GM19438 (cell line): ENCODE measurements at regions not wholly inside any gene's neighbourhood (a gene's known extent, or its start where the extent isn't known, plus 50 kb on each side); places are given as distances from the start of the nearest gene placed in this dataset.

Experiments
- ATAC-seq: cut with Tn5 transposase; IDR thresholded peaks from one replicate; pipeline ENCODE4 v1.9.1; 2021; ENCODE audit warnings: low read depth; ENCODE audit not compliant: unreplicated experiment

DNA sequence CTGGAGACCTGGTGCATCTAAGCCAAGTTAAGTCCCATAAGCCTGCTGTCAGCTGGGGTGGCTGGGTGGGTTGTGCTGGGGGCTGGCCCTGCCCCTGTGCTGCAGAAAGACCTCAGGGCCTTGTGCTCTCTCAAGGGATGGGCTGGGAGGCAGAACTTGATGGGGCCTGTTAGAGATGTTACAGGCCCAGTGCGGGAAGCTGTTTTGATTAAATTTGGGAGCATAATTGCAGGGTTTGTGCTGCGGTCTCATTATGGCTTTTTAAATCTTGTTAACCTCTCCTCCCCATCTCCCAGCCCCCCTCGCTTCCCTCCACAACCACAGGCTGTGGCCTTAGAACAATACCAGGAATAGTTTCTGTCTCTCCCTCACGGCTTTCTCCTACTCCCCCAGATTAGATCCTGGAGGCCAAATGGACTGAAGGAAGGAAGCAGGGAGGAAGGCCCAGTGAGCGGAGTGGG lies 87.6 kb upstream of the TLE3 start:
- no peak for ATAC-seq

DNA sequence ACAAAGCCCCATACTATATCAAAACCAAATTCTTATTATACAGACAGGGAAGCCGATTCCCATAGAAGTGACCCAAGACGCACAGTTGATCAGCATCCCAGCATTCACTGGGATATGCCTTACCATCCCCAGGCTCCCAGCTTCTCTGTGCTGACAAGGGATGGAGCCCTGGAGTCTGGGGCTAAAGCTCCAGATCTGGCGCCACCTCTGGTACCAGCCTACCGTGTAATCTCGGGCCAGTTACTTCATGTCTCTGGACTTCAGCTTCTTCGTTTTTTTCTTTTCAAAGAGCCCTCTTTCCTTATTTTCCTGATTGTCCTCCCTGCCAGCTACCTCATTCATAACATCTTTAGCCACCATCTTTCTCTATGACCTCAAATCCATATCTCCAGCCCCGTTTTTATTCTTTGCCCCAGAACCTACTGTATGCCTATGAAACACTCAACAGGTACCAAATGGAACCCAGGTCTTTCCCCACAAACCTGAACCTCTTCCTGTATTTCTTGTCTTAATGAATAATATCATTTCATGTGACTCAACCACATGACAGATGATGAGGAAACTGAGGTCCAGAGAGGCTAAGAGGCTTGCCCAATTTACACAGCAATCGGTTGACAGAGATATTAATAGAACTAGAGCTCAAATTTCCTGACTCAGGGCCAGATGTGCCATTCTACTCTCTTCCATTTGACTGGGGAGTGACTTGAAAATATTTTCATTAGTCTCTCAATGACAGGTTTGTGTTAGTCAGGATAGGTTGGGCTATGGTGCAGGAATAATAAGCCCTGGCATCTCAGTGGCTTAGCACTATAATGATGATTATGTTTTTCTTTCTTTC lies 85.4 kb upstream of the TLE3 start:
- no peak for ATAC-seq

DNA sequence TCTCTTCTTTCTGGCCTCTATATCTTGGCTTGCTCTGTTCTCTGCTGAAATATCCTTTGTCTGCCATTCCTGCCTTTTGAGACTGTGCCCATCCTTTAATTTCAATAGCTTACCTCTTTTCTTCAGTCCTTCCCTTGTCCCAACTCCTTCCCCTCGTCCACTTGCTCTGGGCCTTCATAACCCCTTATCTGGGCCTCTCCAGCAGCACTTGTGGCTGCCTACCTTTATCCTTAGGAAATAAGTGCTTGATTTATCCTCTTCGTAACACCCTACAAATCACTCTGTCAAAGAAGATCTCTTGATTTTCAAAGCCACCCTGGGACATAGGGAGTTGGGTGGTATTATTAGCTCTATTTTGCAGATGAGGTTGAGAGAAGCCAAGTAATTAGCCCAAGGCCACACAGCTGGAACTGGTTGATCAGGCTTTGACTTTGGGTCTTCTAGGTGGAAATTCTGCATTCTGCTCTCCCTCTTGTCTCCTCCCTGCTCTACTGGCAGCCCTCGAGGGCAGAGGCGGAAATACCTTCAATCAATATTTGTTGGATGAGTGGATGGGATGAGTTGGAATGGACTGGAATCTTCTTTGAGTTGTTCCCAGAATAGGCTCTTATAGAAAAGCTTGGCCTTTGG lies 84.0 kb upstream of the TLE3 start:
- ATAC-seq, result no peak

DNA sequence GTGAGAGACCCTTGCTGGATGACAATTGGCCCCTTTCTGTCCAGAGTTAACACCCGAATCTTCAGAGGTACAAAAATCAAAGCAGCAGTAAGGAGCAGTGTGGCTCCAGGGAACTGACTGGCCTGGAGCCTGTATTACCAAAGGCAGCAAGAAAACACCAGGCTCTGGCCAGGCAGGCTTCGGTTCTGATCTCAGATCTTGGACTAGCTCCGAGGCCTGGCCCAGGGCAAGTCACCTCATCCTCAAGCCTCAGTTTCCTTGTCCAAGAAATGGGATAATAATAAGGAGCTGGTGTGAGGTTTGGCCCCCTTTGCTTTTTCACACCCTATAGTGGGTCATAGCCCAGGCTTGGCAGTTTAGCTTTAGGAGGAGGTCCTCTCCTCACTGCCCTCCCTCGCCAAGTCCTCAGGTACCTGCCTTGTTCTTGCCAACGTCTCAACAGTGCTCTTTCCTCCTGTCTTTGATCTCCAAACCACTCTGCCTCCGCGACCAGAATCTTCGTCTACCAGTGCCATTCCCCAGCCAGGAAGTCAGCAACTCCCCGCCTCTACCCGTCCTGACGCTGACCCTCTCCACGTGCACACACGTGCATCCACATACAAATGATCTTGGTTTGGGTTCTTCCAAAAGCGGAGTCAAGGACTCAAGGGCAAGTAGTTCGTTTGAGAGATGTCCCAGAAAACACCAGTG lies 82.6 kb upstream of the TLE3 start:
- no peak for ATAC-seq

DNA sequence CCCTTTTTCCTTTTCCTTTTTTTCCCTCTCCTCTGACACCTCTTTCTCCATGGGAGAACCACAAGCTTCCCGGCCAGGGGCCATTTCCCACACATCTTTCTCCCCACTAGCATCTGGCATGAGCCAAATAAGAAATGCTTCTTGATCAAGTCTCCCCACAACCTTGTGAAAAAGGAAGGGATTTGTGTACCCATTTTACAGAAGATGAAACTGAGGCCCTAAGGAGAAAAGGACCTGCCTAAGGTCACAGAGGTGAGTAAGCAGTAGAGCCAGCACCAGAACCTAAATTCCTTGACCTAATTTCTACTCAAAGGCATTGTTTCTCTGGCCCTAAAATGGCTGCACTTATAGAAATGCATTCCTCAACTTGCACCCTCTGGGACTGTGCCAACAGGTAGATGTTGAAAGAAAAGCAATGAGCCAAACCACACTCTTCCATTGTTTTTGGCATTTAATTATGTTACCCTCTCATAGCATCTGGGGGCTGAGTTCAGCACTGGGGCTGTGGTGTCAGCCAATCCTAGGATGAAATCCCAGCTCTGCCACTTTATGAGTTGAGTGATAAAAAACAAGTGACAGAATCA lies 81.7 kb upstream of the TLE3 start:
- no peak for ATAC-seq

DNA sequence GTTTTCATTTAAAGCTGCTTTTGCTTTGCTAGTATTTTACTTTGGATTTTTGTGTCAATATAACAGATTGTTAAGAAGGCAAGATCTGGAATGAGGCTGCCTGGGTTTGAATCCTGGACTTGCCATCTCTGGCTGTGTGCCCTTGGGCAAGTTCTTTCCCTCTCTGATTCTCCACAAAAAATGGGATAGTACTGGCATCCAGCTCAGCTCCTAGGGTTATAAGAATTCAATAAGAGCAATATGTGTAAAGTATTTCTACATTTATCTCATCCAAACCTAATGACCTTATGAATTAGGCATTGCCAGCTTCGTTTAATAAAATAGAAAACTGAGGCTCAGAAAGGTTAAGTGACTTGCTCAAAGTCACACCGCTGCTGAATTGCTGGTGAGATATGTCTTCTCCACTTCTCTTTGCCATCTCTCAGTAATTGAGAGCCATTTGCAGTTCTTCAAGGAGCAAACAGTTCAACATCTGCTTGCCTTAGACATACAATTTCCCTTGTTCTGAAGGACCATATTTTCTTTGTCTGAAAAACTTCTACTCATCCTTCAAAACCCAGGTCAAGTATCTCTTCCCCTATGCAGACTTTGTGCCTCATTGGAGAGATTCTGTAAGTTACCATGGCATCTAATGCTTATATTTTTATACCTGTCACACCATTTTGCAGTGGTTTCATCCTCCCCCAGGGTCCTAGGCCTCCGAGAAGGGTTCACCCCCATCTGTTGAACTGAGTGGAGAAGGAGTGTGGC lies 80.8 kb upstream of the TLE3 start:
- ATAC-seq, result no peak

DNA sequence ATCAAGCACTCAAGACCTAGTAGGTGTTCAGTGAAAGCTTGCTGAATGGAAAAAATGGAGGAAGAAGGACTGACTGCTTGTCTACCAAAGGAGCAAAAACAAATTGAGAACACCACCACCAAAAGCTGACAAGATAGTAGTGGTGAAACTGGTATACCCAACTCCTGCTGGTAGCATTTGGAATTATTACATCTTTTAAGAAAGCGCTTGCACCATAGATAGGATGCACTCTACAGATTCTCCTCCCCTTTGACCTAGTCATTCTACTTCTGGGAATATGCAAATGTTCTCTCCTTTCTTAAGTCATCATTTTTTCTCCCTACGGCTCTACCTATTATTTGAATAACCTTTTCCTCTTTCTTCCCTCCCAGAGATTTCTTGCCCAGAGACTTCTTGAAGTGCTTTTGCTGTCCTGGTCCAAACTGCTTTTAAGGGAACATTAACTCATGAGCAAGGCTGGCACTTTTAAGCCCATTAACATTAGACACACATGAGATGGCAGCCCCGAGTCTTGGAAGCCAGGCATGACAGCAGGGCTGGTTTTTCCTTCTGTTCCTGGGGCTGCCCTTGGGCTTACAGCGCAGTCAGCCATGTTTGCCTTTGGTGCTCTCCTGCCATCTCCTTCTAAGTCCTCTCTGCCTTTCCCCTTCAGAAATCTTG lies 75.0 kb upstream of the TLE3 start:
- ATAC-seq, result no peak

DNA sequence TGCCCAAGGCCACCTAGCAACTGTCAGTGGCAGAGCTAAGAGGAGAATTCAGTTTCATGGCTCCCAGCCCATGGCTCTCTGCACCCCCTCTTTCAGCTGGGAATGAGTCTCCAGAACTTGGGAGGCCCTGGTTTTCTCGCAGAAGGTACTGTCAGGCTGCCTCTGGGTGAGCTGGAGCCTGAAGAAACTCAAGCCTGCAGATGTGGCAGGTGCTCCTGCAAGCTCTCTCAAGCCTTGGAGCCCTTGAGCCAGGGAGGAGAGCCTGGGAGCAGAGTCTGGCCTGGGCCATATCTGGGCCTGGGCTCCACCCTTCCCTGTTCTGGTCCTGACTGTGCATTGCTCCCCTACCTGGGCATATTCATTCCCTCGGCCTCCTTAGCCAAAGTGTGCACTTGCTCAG lies 74.4 kb upstream of the TLE3 start:
- no peak for ATAC-seq

DNA sequence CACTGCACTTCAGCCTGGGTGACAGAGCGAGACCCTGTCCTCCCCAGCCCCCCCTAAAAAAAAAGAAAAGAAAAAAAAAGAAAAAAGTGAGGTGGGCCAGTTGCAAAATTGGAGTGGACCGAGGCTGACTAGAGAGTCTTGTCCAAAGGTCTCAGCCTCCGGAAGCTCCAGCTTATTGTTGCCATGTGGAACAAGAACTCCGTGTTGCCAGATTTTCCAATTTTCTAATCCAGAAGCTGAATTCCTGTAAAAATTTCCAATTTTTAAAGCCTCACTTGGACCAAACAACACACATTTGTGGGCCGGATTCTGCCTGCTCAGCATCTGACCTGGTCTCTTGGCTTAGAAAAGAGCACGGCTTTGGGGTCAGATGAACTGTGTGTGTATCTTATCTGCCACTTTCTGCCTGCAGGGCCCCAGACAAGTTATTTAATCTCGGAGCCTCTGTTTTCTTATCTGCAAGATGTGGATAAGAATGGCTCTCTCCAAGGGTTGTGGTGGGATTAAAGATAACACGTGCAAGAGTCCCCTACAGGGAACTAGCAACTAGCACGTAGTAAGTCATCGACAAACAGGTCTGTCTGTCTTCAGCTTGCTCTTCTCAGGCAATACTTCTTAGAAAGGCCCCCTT lies 73.7 kb upstream of the TLE3 start:
- ATAC-seq, result no peak

DNA sequence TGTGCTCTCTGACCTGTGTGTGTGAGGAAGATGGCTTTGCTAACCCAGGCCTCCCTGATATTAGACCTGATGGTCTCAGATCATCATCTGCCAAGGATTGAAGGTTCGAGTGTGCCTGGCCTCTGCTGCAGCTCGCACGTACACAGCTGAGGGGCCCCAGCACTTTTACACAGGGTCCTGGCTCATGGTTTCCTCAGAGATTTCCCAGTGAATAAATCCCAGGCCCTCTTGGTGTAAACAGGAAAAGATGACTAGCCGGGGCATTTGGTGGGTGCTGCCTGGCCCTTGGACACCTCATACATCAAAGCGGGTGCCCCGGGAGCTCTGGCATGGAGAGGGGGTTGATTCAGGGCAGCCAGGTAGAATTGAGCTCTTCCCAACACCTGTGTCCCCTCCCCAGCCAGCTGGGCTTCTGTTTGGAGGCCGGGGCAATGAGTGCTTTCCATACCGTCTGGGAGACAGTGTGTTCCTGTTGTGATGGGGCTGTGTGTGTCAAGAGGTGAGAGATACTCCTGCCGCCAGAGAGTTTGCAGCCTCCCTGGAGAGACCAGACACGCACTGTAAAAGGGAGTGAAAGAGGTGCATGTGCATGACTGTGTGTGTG lies 72.5 kb upstream of the TLE3 start:
- no peak for ATAC-seq

DNA sequence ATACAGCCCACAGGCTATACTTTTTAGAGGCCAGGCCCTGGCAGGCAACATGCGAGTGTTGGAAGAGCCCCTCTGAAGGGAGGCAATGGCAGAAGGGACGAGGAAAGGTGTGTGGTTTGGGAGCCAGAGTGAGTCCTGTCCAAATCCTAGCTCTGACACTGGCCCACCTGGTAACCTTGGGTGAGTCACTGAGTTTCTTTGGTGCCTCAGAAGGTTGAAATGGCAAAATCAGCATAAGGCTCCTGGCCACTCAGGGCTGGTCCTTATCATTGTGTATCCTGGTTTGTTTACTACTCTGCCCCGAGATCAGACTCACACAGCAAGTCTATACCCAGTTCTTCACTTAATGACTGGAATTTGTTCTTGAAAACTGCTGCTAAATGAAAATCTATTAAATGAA lies 71.4 kb upstream of the TLE3 start:
- no peak for ATAC-seq

DNA sequence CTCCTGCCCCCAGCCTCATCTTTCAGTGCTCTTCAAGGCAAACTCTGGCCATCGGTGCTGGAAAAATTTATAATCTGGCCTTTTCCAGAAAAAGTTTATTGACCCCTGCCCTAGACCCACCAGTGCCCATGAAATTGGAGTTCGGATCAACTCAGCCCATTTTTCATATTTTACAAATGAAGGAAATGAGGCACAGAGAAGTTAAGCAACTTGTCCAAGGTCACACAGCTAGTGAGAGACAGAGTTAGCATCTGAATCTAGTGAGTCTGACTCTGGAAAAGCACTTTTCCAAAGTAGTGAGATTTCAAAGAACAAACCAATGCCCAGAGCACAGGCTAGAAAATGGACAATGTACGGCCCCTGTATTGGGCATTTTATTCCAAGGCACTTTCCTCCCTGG lies 69.4 kb upstream of the TLE3 start:
- ATAC-seq, result no peak

DNA sequence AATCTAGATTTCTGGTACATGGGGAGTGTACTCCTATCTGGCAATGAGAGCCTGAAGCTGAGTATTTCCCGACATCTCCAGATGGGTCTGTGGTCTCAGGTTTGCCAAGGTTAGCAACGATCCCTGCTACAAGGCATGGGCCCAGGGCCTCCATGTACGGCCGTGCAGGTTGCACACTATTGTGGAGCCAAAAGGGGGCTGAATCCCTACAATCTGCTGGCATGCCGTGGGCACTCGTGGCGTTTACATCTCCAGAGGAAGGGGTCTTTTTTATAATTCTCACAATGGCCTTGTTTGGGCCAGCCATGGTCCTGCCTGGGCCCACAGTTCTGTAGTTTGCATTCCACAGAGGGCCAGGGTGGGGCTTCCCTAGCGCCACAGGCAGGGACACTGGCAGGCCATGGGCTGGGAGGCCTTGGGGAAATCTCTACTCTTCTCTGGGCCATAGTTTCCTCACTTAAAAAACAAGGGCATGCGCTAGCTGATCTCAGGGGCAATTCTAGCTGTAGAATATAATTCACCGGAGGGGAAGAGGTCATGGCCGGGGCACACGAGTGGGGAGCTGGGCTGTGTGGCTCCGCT lies 68.9 kb upstream of the TLE3 start:
- no peak for ATAC-seq

DNA sequence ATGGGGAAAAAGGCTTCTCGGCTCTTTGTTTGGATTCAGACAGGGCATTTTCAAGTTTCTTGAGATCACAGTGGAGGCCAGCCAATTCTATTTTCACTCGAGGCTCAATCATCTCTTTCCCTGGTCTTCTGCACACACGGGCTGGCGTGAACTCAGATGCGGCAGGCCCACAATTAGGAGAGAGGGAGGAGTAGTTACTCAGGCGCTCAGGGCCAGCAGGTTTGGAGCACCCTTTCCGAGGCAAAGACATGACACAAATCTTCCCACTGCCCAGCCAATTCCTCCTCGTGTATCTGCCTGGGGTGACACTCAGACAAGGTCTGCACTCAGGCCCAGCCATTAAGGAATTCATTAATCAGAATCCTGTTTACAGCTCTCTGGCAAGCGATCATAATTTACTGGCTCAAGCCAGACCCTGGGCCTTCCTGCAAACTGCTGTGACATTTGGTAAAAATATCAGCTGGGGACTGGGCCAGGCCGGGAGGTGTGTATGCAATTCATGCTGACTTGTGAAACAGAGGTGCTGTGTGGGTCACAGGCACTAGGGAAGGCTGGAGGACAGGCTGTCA lies 68.1 kb upstream of the TLE3 start:
- no peak for ATAC-seq

DNA sequence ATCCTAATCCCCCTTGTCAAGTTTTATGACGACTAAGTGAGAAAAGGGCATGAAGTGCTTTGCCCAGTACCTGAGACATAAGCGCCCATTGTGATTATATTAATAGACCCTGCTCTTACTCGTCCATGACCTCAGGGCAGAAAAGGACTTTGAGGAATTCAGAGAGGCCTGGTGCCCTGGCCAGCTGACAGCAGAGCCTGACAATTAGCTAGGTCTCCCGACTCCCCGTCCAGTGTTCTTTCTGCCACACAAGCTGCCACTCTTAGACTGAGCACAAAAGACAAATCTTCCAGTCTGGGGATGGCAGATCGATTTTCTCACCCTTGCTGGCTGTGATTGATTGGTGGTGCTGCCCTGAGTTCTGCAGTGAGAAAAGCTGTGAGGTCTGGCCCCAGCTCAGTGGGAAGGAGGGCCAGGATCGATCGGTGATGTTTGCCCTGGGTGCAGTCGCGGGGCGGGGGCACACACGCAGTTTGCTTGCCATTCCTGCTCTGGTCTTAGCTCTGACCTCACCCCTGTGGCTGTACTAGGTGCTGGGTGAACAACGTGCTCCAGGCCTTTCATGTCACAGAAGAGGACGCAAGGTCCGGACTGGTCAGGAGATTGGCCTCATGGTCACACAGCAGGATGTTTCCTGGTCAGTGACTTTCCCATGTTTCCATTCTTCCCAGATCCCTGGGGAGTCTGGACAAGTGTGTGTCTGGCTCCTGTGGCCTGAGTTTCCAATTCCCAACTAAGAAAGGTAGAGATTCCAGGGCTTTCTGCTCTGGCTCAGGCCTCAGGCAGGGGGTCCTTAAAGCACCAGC lies 67.4 kb upstream of the TLE3 start:
- ATAC-seq, result no peak

DNA sequence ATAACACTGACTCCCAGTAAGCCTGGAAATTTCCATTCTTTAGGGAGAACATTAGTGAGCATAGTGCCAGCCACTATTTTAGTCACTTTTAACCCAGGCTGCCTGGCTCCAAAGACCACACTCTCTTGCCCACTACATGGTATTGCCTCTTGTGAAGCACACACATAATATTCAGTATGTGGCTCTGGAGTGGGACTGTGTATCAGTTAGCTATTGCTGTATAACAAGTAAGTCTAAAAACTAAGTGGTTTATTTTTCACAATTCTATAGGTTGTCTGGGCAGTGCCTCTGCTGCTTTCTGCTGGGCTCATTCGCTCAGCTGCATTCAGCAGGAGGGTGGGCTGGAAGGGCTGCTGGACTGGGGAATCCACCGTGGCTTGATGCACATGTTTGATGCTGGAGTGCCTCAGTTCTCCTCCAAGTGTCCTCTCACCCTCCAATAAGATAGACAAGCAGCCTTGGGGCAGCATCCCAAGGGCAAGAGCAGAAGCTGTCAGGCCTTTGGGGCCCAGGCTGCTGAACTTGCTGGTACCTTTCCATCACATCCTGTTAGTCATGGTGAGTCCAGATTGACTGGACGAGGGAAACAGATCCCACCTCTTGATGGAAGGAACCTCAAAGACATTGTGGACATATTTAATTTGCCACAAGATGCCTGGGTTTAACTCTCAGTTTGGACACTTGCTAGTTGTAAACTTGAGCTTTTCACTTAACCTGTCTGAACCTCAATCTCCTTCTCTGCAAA lies 66.6 kb upstream of the TLE3 start:
- ATAC-seq, result no peak
